Right cardiac atrium (tissue), 5 donors: ENCODE measurements at regions not wholly inside any gene's neighbourhood (a gene's known extent, or its start where the extent isn't known, plus 50 kb on each side); places are given as distances from the start of the nearest gene placed in this dataset.
"Not testable (repeated sequence)": the region's sequence is repeated elsewhere in the genome, so short reads cannot be mapped to it uniquely, and the experiment has no call there.

Source experiments
- ATAC-seq, 2 donors: fragments of 200-7000 bp; cut with Tn5 transposase; one replicate each; pipeline versions ENCODE4 v1.8.0 to v1.9.1; 2020; ENCODE audit warnings: moderate library complexity in 2 of 2, mild to moderate bottlenecking in 1 of 2
- DNase-seq, 3 donors: peaks; one replicate each; pipeline ENCODE4 v3.0.0-alpha.2; 2020
- H3K27ac ChIP-seq: one replicate; pipeline ENCODE4 v1.5.1; 2013; ENCODE audit warnings: mild to moderate bottlenecking, low read length, control low read depth, moderate library complexity
- H3K27me3 ChIP-seq: one replicate; pipeline ENCODE4 v1.6.1; 2013; ENCODE audit not compliant: control insufficient read depth, insufficient read depth
- H3K4me1 ChIP-seq: one replicate; pipeline ENCODE4 v1.6.1; 2013; ENCODE audit warnings: low read length; ENCODE audit not compliant: control insufficient read depth, insufficient read depth
- H3K4me3 ChIP-seq: one replicate; pipeline ENCODE4 v1.5.1; 2013; ENCODE audit warnings: low read length, control low read depth
- H3K9me3 ChIP-seq: one replicate; pipeline ENCODE4 v1.6.1; 2013; ENCODE audit warnings: low read length; ENCODE audit not compliant: control insufficient read depth
- WGBS: extraction: QIAGEN DNeasy Blood & Tissue Kit; methylation state at CpG from one replicate; pipeline ENCODE4 v1.1.7; 2013; 5-methylcytosine and 5-hydroxymethylcytosine counted together
- intact Hi-C, 4 donors: fragments of 100-400 bp; cut with DNase I; formaldehyde crosslinking; loops; one replicate each; pipeline versions ENCODE4 v1.11.0 to v1.14.0; 2022 to 2023
- donor health status: healthy with polysubstance abuse.
- donor health status: DM: no; HTN: yes; CAD: no.
- donor health status: DM: no; HTN: no; CAD: no.
- donor health status: DM: no; HTN: yes; CAD: no; lungs with severe emphysema.
- donor health status: DM: yes; HTN: yes; CAD: no.

DNA sequence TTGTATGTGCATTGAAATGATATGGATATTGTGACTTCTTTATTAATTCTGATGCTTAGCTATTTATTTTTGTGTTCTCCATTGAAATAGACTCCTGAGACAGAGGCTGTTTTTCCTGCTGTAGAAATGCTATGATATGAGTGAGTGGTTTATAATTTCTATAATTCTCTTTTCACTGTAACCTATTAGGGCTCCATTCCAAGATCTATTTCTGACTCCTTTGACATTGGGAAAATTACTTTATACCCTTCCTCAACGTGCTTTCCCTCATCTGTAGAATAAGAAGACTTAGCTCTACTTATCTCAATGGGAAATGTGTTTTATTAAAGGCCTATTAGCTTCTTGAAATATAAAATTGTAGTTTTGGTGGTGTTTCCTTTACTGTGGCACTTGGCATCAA lies 144.5 kb upstream of the RPRM start:
- Histone ChIP-seq H3K27me3 (no peaks in the 10 kb centered on the region), H3K4me1 (no peaks in the 10 kb centered on the region), H3K27ac (no peak overlapping the region), H3K4me3 (no peak overlapping the region), H3K9me3 (peaks cover 1% of the 10 kb centered on the region)
- intact Hi-C loops: no loop called here
- no peak for ATAC-seq
- WGBS: 24% methylated on average over 1 of the region's 1 CpG
- no peak for DNase-seq

DNA sequence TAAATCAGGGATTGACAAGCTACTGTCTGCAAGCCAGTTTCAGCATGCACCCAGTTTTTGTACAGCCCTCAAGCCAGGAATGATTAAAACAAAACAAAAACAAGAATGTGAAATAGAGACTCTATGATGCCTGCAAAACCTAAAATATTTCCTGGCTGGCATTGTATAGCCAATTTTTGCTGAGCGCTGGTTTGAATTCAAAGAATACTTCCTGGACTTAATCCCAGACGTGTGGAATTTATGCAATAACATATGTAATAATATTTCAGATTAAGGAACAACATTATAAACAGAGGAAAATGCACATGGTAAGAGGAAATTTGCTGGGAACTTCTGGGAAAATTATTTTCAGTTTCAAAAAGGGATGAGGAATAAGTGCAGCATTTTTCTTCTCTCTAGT lies 148.1 kb upstream of the RPRM start:
- H3K4me3 ChIP-seq: no peak overlapping the region
- DNase-seq: no peak
- H3K27me3 ChIP-seq: no peaks in the 10 kb centered on the region
- intact Hi-C loops: no loop called here
- ATAC-seq: no peak
- H3K27ac ChIP-seq: no peak overlapping the region
- peaks cover under 1% of the 10 kb centered on the region for H3K9me3 ChIP-seq
- no peaks in the 10 kb centered on the region for H3K4me1 ChIP-seq
- WGBS: 61% methylated on average over 2 of the region's 2 CpGs

DNA sequence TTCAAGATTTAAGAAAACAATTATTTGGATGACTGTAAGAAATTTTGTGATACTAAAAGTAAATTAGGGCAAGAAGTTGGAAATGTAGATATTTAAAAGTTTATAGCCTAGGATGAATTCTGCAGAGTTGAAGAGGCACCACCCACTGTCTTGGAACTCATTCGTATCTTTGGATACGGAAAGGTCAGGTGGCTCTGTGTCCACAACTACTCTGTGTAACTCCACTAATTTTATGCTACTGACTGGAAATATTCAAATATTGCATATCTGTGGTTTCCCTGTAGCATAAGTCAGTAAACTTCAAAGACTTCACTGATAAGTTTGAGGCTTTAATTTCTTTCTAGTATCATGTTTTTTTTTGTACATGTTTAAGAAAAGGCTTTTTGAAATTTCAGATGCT lies 156.9 kb upstream of the RPRM start:
- no peaks in the 10 kb centered on the region for H3K27me3 ChIP-seq
- WGBS: 66% methylated on average over 2 of the region's 2 CpGs
- H3K4me1 ChIP-seq: no peaks in the 10 kb centered on the region
- H3K4me3 ChIP-seq: no peak overlapping the region
- no peaks in the 10 kb centered on the region for H3K9me3 ChIP-seq
- ATAC-seq: no peak
- H3K27ac ChIP-seq: no peak overlapping the region
- no peak for DNase-seq
- intact Hi-C loops: no loop called here

DNA sequence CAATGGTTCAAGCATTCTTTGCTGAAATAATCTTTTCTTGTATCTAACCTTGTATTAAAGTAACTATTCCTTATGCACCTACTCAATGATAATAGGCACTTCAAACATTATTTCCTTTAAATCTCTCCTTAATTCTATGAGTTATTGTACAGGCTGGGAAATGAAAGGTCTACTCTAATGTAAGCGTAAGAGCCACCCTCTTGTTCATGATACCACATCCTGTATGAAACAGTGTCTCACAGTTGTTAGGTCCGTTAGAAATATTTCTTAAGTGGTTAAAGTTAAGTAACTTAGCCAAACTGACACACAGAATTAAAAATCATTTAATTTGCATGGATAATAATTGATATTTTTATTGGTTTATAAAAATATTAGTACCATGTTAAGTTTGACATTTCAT lies 162.5 kb upstream of the RPRM start:
- Histone ChIP-seq H3K4me3 (no peak overlapping the region), H3K27ac (no peak overlapping the region), H3K9me3 (no peaks in the 10 kb centered on the region), H3K27me3 (no peaks in the 10 kb centered on the region), H3K4me1 (no peaks in the 10 kb centered on the region)
- WGBS: 73% methylated on average over 2 of the region's 2 CpGs
- DNase-seq (no peak), ATAC-seq (no peak)
- intact Hi-C loops: no loop called here

DNA sequence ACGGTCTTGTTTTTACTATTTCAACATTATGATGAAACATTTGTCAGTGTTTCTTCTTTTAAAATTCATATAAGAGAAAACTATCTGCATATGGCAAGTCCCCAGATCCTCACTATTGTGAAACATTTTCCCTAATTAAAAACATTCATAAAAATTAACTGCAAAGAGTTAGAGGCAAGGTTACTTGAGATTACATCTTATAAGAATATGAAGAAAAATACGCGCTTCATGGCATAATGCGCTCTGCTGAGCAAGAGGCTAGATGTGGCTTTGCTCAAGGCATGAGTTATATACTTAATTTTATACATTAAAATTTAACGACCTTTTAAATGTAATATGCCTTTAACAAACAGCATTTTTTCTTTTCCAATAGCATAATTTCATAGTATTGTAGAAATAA lies 166.4 kb upstream of the RPRM start:
- no peaks in the 10 kb centered on the region for H3K4me1 ChIP-seq
- no peak overlapping the region for H3K4me3 ChIP-seq
- no peak overlapping the region for H3K27ac ChIP-seq
- DNase-seq: no peak
- WGBS: 77% methylated on average over 5 of the region's 5 CpGs
- no peaks in the 10 kb centered on the region for H3K9me3 ChIP-seq
- H3K27me3 ChIP-seq: no peaks in the 10 kb centered on the region
- no peak for ATAC-seq
- intact Hi-C loops: no loop called here

DNA sequence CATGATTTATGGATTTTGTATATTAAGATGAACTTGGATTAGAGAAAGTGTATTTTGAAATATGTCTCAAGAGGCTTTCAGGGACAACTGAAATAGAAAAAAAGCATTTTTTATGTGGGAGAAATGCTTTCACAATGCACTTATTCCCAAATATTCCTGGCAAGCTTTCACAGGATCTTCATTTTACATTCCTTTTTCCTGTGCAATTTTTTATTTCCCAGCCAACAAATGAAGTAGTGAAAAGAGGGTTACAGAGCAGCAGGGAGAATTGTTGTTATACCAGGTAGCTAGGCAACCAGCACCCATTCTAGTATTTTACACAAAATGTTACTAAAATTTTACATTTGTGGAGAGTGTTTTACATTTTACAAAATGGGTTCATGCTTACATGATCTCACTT lies 167.0 kb upstream of the RPRM start:
- intact Hi-C loops: no loop called here
- DNase-seq (no peak), ATAC-seq (no peak)
- H3K27me3 ChIP-seq: no peaks in the 10 kb centered on the region
- H3K27ac ChIP-seq: no peak overlapping the region
- H3K9me3 ChIP-seq: no peaks in the 10 kb centered on the region
- no peak overlapping the region for H3K4me3 ChIP-seq
- H3K4me1 ChIP-seq: no peaks in the 10 kb centered on the region

DNA sequence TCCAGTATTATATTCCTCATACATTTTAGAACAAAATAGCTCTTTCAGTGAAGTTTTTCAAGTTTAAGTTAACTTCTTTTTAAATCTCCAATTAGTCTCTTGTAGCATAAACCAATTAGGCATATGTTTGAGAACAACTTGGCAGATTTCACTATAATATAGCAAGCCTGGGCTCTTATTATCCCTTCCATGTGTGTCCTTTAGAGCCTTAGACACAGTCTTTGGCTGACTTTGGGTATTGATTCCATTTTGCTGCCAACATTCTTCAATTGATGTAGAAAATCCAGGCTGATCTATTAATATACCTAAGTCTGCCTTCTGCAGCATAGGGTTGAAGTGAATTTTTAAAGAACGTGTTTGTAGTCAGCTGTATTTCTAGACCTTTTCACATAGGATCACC lies 179.1 kb upstream of the RPRM start:
- Histone ChIP-seq H3K27me3 (no peaks in the 10 kb centered on the region), H3K27ac (no peak overlapping the region), H3K4me1 (no peaks in the 10 kb centered on the region), H3K9me3 (no peaks in the 10 kb centered on the region), H3K4me3 (no peak overlapping the region)
- no peak for DNase-seq
- intact Hi-C loops: no loop called here
- 93% methylated on average over 1 of the region's 1 CpG for WGBS
- ATAC-seq: no peak

DNA sequence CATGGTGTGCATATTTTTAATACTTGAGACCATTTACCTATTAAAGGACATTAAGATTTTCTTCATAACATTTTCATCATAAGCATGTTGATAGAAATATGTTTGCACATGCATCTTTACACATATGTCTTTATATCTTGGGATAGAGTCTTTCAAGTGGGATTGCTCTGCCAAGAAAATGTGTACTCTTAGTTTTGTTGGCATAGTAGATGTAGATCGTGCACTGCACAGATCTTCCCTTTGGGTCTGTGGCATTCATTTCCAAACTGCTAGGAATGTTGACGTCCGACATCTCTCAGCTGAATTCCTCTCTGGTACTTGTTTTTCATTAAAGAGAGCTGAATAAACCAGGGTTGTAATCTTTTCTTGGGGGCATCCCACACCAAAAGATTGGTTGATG lies 183.2 kb upstream of the RPRM start:
- intact Hi-C loops: no loop called here
- Histone ChIP-seq H3K27ac (no peak overlapping the region), H3K9me3 (no peaks in the 10 kb centered on the region), H3K27me3 (no peaks in the 10 kb centered on the region), H3K4me1 (no peaks in the 10 kb centered on the region), H3K4me3 (no peak overlapping the region)
- ATAC-seq (no peak), DNase-seq (no peak)
- 83% methylated on average over 3 of the region's 3 CpGs for WGBS

DNA sequence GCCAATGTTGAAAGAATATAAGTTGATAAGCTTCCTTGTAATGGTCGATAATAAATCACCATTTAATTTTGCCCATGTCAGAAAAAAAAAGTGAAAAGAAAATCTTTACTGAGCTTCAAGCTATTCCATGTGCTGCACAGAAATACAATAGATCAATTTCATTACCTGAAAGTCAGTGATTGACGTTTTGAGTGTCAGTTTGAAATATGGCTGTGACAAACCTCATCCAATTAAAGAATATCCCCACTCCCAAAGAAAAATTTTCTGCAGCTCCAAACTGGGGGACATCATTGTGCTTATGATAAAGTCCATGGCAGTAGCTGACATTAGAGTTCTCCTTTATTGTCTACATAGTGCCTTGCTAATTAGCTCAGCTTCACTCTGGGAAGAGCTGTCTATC lies 184.8 kb upstream of the RPRM start:
- H3K9me3 ChIP-seq: no peaks in the 10 kb centered on the region

DNA sequence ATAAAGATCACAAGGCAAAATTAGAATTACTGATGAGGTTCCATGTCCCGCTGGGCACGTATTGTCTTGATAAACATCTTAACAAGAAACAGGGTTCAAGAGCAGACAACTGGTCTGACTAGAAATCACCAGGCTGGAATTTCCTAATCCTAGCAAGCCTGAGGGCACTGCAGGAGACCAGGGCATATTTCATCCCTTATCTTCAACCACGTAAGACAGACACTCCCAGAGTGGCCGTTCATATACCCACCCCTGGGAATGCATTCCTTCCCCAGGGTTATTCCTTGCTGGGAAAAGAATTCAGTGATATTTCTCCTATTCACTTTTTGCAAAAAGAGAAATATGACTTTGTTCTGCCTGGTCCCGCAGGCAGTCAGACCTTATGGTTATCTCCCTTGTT lies 185.4 kb upstream of the RPRM start:
- H3K4me1 ChIP-seq, intact Hi-C loops, H3K9me3 ChIP-seq, H3K4me3 ChIP-seq, H3K27ac ChIP-seq, DNase-seq, ATAC-seq, H3K27me3 ChIP-seq: not testable (repeated sequence)
- WGBS: 76% methylated on average over 5 of the region's 5 CpGs

More for the DNA sequence above, 184.8 kb upstream of the RPRM start:
- 41% methylated on average over 2 of the region's 2 CpGs for WGBS
- Histone ChIP-seq H3K27me3 (no peaks in the 10 kb centered on the region), H3K4me1 (no peaks in the 10 kb centered on the region), H3K4me3 (no peak overlapping the region), H3K27ac (no peak overlapping the region)
- ATAC-seq (no peak), DNase-seq (no peak)
- intact Hi-C loops: no loop called here

DNA sequence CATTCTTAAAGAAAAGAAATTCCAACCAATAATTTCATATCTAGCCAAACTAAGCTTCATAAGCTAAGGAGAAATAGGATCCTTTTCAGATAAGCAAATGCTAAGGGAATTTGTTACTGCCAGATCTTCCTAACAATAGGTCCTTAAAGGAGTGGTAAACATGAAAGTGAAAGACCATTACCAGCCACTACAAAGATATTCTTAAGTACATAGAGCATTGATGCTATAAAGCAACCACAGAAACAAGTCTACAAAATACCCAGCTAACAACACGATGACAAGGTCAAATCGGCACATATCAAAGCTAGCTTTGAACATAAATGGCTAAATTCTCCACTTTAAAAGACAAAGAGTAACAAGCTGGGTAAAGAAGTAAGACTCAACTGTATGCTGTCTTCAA lies 188.9 kb upstream of the RPRM start:
- 94% methylated on average over 2 of the region's 2 CpGs for WGBS
- no peak for ATAC-seq

DNA sequence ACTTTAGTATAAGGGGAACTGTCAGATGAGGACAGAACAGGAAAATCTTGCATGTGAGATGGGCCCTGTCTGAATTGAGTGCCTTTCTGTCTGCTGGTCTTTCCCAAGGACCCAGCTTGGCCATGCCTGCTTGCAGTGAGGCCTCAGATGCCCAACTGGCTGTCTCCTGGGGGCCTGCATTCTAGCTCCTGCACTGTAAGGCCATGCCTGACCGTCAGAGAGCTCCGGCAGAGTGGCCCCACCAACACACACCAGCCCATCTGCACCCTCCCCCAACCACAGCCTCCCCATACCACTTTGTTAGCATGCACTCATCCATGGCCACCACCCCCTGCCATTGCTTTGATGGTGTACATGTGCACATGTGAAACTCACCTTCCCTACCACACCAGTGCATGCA lies 190.4 kb upstream of the RPRM start:
- H3K9me3 ChIP-seq: peaks cover 1% of the 10 kb centered on the region
- no peak overlapping the region for H3K27ac ChIP-seq
- H3K27me3 ChIP-seq: no peaks in the 10 kb centered on the region
- no peaks in the 10 kb centered on the region for H3K4me1 ChIP-seq
- H3K4me3 ChIP-seq: no peak overlapping the region
- DNase-seq (peak in 1 of 3 donors; percentile 28), ATAC-seq (no peak)
- intact Hi-C loops: no loop called here
- 87% methylated on average over 2 of the region's 2 CpGs for WGBS

More for the DNA sequence above, 188.9 kb upstream of the RPRM start:
- intact Hi-C loops: no loop called here
- H3K27ac ChIP-seq: no peak overlapping the region
- peaks cover 1% of the 10 kb centered on the region for H3K9me3 ChIP-seq
- no peak overlapping the region for H3K4me3 ChIP-seq
- no peak for DNase-seq
- no peaks in the 10 kb centered on the region for H3K4me1 ChIP-seq
- no peaks in the 10 kb centered on the region for H3K27me3 ChIP-seq
